Trophoblast cell (in vitro differentiated cells and primary cell): ENCODE measurements at regions not wholly inside any gene's neighbourhood (a gene's known extent, or its start where the extent isn't known, plus 50 kb on each side); places are given as distances from the start of the nearest gene placed in this dataset.

Source experiments
- DNase-seq, 2 donors: peaks; one replicate each; pipeline ENCODE4 v3.0.0-alpha.2; 2016
- H2AFZ ChIP-seq: 2 replicates; pipeline ENCODE4 v1.6.1; 2013; ENCODE audit warnings: low read length, moderate library complexity, mild to moderate bottlenecking; ENCODE audit not compliant: insufficient read depth, poor library complexity
- H2AK5ac ChIP-seq: 2 replicates; pipeline ENCODE4 v1.6.1; 2013; ENCODE audit warnings: mild to moderate bottlenecking, low read length
- H2BK120ac ChIP-seq: 2 replicates; pipeline ENCODE4 v1.6.1; 2013; ENCODE audit warnings: low read length, mild to moderate bottlenecking, moderate library complexity; ENCODE audit not compliant: insufficient read depth, poor library complexity
- H2BK12ac ChIP-seq: 2 replicates; pipeline ENCODE4 v1.6.1; 2013; ENCODE audit warnings: mild to moderate bottlenecking, low read length, moderate library complexity
- H2BK5ac ChIP-seq: 2 replicates; pipeline ENCODE4 v1.6.1; 2013; ENCODE audit warnings: low read length, low read depth, moderate library complexity, mild to moderate bottlenecking; ENCODE audit not compliant: poor library complexity
- H3K14ac ChIP-seq: 2 replicates; pipeline ENCODE4 v1.6.1; 2013; ENCODE audit warnings: mild to moderate bottlenecking, low read length
- H3K18ac ChIP-seq: 2 replicates; pipeline ENCODE4 v1.6.1; 2013; ENCODE audit warnings: mild to moderate bottlenecking, low read length
- H3K23ac ChIP-seq: 2 replicates; pipeline ENCODE4 v1.6.1; 2013; ENCODE audit warnings: low read length
- H3K27ac ChIP-seq: 2 replicates; pipeline ENCODE4 v1.5.1; 2013; ENCODE audit warnings: low read depth, mild to moderate bottlenecking, inconsistent platforms, low read length, moderate library complexity
- H3K27me3 ChIP-seq: 2 replicates; pipeline ENCODE4 v1.6.1; 2013; ENCODE audit warnings: inconsistent platforms, mild to moderate bottlenecking, low read length, moderate library complexity; ENCODE audit not compliant: insufficient read depth
- H3K36me3 ChIP-seq, 2 experiments: 1 replicate in 1 of 2; 2 replicates in 1 of 2; pipeline ENCODE4 v1.6.1; 2013; ENCODE audit warnings: low read length in 2 of 2, mild to moderate bottlenecking in 2 of 2, moderate library complexity in 1 of 2; ENCODE audit not compliant: insufficient read depth in 2 of 2, control insufficient read depth in 1 of 2
- H3K4ac ChIP-seq: 2 replicates; pipeline ENCODE4 v1.6.1; 2013; ENCODE audit warnings: low read depth, mild to moderate bottlenecking, low read length, moderate library complexity
- H3K4me1 ChIP-seq, 2 experiments: 1 replicate in 1 of 2; 2 replicates in 1 of 2; pipeline ENCODE4 v1.6.1; 2013; ENCODE audit warnings: low read length in 2 of 2, mild to moderate bottlenecking in 2 of 2, moderate library complexity in 1 of 2; ENCODE audit not compliant: insufficient read depth in 2 of 2, control insufficient read depth in 1 of 2
- H3K4me2 ChIP-seq: 2 replicates; pipeline ENCODE4 v1.6.1; 2013; ENCODE audit warnings: inconsistent platforms, mild to moderate bottlenecking, low read length, moderate library complexity
- H3K4me3 ChIP-seq: 2 replicates; pipeline ENCODE4 v1.5.1; 2013; ENCODE audit warnings: mild to moderate bottlenecking, low read depth, low read length, inconsistent platforms
- H3K79me1 ChIP-seq: one replicate; pipeline ENCODE4 v1.6.1; 2013; ENCODE audit warnings: low read length
- H3K79me2 ChIP-seq: 2 replicates; pipeline ENCODE4 v1.6.1; 2013; ENCODE audit warnings: low read length, mild to moderate bottlenecking; ENCODE audit not compliant: control insufficient read depth, insufficient read depth, poor library complexity
- H3K9ac ChIP-seq: 2 replicates; pipeline ENCODE4 v1.6.1; 2013; ENCODE audit warnings: mild to moderate bottlenecking, low read length
- H3K9me3 ChIP-seq: 2 replicates; pipeline ENCODE4 v1.6.1; 2013; ENCODE audit warnings: low read depth, mild to moderate bottlenecking, control low read depth, inconsistent platforms, low read length; ENCODE audit not compliant: insufficient read depth
- H4K12ac ChIP-seq: 2 replicates; pipeline ENCODE4 v1.6.1; 2013; ENCODE audit warnings: low read depth, mild to moderate bottlenecking, low read length, moderate library complexity
- H4K8ac ChIP-seq: 2 replicates; pipeline ENCODE4 v1.6.1; 2013; ENCODE audit warnings: low read depth, mild to moderate bottlenecking, low read length, moderate library complexity
- H4K91ac ChIP-seq: one replicate; pipeline ENCODE4 v1.6.1; 2013; ENCODE audit warnings: low read depth, mild to moderate bottlenecking, low read length, moderate library complexity
- WGBS: extraction: QIAGEN DNeasy Blood & Tissue Kit; methylation state at CpG from one replicate; pipeline ENCODE4 v1.1.7; 2013; ENCODE audit warnings: missing lambda C conversion rate; ENCODE audit not compliant: insufficient read length, insufficient coverage; ENCODE audit errors: extremely low coverage; 5-methylcytosine and 5-hydroxymethylcytosine counted together

DNA sequence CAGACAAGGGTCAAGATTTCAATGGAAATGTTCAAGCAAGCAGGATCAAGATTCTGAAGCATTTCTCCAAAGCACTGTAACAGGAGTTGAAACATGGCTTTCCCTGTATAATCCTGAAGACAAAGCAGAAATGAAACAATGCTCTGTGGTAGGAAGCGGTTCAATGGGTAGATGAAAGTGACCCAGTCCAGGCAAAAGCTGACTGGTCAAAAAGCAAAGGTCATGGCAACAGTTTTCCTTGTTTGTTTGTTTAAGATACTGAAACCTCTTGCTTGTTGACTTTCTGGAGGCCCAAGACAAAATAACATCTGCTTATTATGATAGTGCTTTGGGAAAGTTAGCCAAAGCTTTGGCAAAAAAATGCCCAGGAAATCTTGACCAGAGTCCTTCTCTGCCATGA is 1343.9 kb upstream of the PCDH9 start:
- no peak for DNase-seq
- Histone ChIP-seq H3K4me2 (no peak overlapping the region), H2BK5ac (no peak overlapping the region), H3K4me1 (no peaks in the 10 kb centered on the region), H3K18ac (no peak overlapping the region), H4K8ac (no peak overlapping the region), H2AK5ac (no peak overlapping the region), H2BK120ac (no peak overlapping the region), H2BK12ac (no peak overlapping the region), H3K27ac (no peak overlapping the region), H3K23ac (no peak overlapping the region), H3K27me3 (no peaks in the 10 kb centered on the region), H3K9ac (no peak overlapping the region), H3K9me3 (no peaks in the 10 kb centered on the region), H3K4ac (no peak overlapping the region), H3K79me1 (no peaks in the 10 kb centered on the region), H3K79me2 (no peaks in the 10 kb centered on the region), H3K4me3 (no peak overlapping the region), H2AFZ (no peak overlapping the region), H3K36me3 (no peaks in the 10 kb centered on the region), H4K91ac (no peak overlapping the region), H4K12ac (no peak overlapping the region), H3K14ac (no peak overlapping the region)
- no CpG with 5 or more reads among the region's 1 CpG for WGBS

DNA sequence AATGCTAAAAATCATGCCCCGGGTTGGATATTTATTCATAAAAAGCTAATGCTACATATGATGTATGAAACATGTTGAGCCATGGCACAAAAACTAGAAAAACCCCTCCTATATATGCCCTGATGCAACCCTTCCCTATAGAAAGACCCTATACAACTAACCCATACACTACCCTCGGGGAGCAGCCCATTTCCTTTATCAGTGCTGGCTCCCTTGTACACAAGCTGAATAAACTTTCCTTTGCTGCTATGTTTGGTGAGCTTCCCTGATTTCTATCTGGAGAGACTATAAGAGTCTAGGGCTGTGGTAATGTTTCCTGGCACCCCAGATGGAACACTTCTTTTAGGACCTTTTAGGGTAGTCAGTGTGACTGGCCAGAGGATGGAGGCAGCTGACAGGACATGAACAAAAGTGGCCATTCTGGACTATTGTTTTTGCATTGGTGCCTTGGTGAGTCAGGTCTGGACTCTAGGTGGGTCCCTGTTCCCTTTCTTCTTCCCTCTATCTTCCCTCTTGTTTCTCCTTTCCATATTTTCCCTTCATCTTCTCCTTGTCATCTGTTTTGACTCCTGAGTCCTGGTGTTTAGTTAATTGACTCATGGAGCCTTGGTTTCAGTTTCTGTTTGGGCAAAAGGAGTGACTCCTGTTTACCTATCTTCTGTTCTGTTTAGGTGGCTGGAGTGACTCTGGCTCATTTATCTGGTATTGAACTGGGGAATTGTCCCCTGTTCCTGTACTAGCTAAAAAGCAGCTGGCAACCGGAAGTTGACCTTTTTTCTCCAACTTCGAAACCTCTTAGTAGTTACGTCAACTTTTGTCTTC is 1321.8 kb upstream of the PCDH9 start:
- no peak overlapping the region for H3K14ac ChIP-seq
- no peaks in the 10 kb centered on the region for H3K79me2 ChIP-seq
- no peak overlapping the region for H2AK5ac ChIP-seq
- H3K9me3 ChIP-seq: no peaks in the 10 kb centered on the region
- WGBS: no CpG with 5 or more reads among the region's 5 CpGs
- H3K79me1 ChIP-seq: no peaks in the 10 kb centered on the region
- no peak overlapping the region for H4K12ac ChIP-seq
- H2BK5ac ChIP-seq: no peak overlapping the region
- no peak overlapping the region for H4K8ac ChIP-seq
- H3K4me2 ChIP-seq: no peak overlapping the region
- H3K4me1 ChIP-seq: no peaks in the 10 kb centered on the region
- H4K91ac ChIP-seq: no peak overlapping the region
- H3K4ac ChIP-seq: no peak overlapping the region
- no peak overlapping the region for H3K4me3 ChIP-seq
- H3K18ac ChIP-seq: no peak overlapping the region
- no peak for DNase-seq
- H3K27ac ChIP-seq: no peak overlapping the region
- no peak overlapping the region for H2BK120ac ChIP-seq
- no peaks in the 10 kb centered on the region for H3K27me3 ChIP-seq
- H2AFZ ChIP-seq: no peak overlapping the region
- H3K23ac ChIP-seq: no peak overlapping the region
- H2BK12ac ChIP-seq: no peak overlapping the region
- no peaks in the 10 kb centered on the region for H3K36me3 ChIP-seq
- no peak overlapping the region for H3K9ac ChIP-seq

DNA sequence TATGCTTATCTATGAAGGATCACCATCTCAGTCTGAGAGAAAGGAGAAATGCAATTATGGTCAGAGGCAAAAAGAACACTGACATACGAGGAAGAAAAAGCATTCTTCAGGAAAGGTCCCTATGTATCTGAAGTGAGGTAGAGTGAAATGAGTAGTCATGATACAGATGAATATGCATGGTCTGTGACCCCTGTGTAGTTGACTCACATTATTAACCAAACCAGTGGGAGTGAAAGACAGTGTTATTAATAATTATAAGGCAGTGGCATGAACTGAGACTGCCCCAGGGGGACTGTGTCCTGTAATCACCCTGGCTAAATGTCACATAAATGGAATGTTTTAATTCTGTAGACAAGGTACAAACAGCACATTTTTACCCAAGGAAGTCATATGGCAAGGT is 1320.2 kb upstream of the PCDH9 start:
- no peaks in the 10 kb centered on the region for H3K79me1 ChIP-seq
- no peak overlapping the region for H4K91ac ChIP-seq
- H3K36me3 ChIP-seq: no peaks in the 10 kb centered on the region
- H3K27me3 ChIP-seq: no peaks in the 10 kb centered on the region
- H3K23ac ChIP-seq: no peak overlapping the region
- no peaks in the 10 kb centered on the region for H3K79me2 ChIP-seq
- H2AFZ ChIP-seq: no peak overlapping the region
- H3K4me2 ChIP-seq: no peak overlapping the region
- H2BK5ac ChIP-seq: no peak overlapping the region
- H3K27ac ChIP-seq: no peak overlapping the region
- no CpG with 5 or more reads among the region's 1 CpG for WGBS
- H3K18ac ChIP-seq: no peak overlapping the region
- no peak overlapping the region for H4K8ac ChIP-seq
- H3K4me1 ChIP-seq: no peaks in the 10 kb centered on the region
- H3K9ac ChIP-seq: no peak overlapping the region
- H3K9me3 ChIP-seq: no peaks in the 10 kb centered on the region
- no peak overlapping the region for H3K4ac ChIP-seq
- H2BK120ac ChIP-seq: no peak overlapping the region
- no peak overlapping the region for H3K4me3 ChIP-seq
- H3K14ac ChIP-seq: no peak overlapping the region
- no peak overlapping the region for H2AK5ac ChIP-seq
- no peak overlapping the region for H2BK12ac ChIP-seq
- no peak overlapping the region for H4K12ac ChIP-seq
- peak; percentile 2 to 8 for DNase-seq

DNA sequence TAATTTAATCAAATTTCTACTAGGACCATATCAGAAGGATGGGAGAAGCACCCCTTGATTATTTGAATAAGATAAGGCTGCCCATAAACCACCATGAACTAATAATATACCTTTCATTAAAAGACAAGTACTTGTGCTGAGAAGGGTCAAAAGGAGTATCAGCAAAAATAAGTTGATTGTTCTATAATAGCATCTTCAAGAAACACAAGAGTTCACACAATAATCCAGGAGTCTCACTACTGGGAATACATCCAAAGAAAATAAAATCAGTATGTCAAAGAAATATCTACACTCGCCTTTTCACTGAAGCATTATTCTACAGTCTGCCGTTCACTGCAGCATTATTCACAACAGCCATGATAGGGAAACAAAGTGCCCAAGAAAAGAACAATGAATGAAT is 1310.1 kb upstream of the PCDH9 start:
- no peak overlapping the region for H4K91ac ChIP-seq
- H2AK5ac ChIP-seq: no peak overlapping the region
- no peak overlapping the region for H2BK12ac ChIP-seq
- H3K79me2 ChIP-seq: no peaks in the 10 kb centered on the region
- H2BK120ac ChIP-seq: no peak overlapping the region
- no peaks in the 10 kb centered on the region for H3K4me1 ChIP-seq
- no peak overlapping the region for H3K4ac ChIP-seq
- no peak overlapping the region for H4K12ac ChIP-seq
- no peak overlapping the region for H3K14ac ChIP-seq
- no CpG with 5 or more reads among the region's 2 CpGs for WGBS
- no peak overlapping the region for H3K27ac ChIP-seq
- no peak overlapping the region for H3K9ac ChIP-seq
- H3K9me3 ChIP-seq: no peaks in the 10 kb centered on the region
- no peaks in the 10 kb centered on the region for H3K27me3 ChIP-seq
- H2AFZ ChIP-seq: no peak overlapping the region
- H3K79me1 ChIP-seq: no peaks in the 10 kb centered on the region
- H3K36me3 ChIP-seq: no peaks in the 10 kb centered on the region
- DNase-seq: no peak
- H4K8ac ChIP-seq: no peak overlapping the region
- no peak overlapping the region for H3K18ac ChIP-seq
- H3K4me2 ChIP-seq: no peak overlapping the region
- no peak overlapping the region for H3K23ac ChIP-seq
- H3K4me3 ChIP-seq: no peak overlapping the region
- H2BK5ac ChIP-seq: no peak overlapping the region
